Dedifferentiated amniotic fluid mesenchymal stem cell (primary cell): ENCODE measurements at regions not wholly inside any gene's neighbourhood (a gene's known extent, or its start where the extent isn't known, plus 50 kb on each side); places are given as distances from the start of the nearest gene placed in this dataset.
"Not testable (repeated sequence)": the region's sequence is repeated elsewhere in the genome, so short reads cannot be mapped to it uniquely, and the experiment has no call there.

Experiments
- DNase-seq: peaks from one replicate; pipeline ENCODE4 v3.0.0-alpha.2; 2016; ENCODE audit errors: extremely low spot score

DNA sequence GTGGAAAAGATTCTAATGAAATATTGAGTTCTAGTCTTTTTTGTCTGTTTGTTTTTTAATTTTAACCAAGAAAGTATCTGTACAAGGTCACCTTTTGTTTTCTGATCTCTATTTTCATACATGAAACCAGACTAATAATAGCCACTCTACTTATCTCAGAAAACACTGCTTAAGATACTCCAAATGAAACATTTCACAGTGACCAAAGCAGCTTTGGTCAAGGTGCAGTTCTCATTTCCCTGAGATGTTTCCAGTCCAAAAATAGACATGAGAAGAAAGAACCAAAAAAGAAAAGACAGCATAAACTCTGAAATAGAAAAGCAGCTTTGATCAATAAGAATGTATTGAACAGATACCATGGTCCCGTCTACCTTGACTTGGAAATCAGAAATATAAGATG, 782.8 kb downstream of the RAB28 start:
- no peak for DNase-seq

DNA sequence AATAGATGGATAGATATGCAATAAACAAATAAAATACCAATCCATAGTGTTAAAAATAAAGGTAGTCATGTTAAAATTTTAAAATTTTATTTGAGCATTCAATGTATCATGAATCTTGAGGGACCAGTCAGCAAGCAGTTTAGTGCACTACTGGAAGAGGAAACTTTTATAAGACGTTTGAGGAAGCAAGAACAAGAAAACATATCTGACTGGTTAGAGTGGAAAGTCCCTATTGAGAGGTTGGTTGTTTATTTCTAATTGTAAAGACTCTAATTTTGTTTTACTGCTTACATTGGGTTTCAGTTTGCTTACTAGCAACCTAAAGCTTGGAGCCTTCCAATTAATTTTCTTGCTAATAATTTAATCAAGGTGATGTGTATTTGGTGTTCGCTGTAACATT, 786.2 kb downstream of the RAB28 start:
- DNase-seq, result no peak

DNA sequence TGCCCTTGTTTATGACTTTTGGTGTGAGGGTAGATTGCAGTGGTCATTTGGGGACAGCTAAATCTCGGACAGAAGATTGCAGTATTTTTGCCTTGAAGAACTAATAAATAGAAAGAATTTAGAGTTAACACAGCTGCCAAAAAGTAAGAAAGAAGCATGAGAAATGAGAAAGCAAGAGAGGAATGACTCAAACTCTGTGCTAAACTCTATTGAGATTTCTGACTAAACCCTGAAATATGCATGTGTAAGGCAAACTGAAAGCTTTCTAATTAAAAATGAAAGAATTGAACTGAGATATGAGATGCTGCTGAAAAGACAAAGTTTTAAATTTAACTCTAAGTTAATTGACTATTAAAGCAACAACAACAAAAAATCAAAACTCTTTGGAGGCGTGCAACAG, 791.3 kb downstream of the RAB28 start:
- no peak for DNase-seq

DNA sequence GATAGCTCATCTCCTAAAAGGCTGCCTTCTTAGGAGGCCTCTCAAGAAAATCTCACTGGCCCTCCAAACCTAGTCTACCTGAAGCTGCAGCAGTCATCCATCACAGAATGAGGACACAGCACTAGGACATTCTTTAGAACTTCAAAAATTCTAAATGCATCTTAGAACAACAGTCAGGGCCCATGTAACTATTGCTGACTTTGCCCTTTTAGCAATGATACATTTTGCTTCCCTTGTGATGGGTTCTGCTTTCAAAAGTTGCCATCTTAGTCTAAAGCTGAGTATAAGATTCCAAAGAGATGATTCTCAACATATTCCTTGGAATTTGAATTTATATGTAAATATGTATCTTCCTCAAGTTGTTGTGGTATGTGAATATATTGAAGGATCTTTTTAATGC, 793.0 kb downstream of the RAB28 start:
- no peak for DNase-seq

DNA sequence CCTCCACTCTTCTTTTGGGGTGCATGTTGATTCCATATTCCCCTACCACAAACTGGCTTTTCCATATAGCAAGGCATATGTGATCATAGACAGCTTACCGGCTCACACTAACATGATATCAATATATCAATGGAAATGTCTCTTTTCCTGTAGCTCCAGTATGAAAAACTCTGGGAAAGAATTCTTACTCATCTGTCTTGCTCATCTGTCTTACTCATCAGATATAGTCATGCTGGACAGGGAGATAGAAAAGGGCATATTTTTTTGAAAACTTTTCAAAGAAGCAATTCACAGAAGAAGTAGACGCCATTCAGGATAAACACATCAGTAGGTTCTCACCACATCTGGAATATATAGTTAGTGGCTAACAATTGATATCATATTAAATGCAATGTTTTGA, 794.7 kb downstream of the RAB28 start:
- DNase-seq, result no peak

DNA sequence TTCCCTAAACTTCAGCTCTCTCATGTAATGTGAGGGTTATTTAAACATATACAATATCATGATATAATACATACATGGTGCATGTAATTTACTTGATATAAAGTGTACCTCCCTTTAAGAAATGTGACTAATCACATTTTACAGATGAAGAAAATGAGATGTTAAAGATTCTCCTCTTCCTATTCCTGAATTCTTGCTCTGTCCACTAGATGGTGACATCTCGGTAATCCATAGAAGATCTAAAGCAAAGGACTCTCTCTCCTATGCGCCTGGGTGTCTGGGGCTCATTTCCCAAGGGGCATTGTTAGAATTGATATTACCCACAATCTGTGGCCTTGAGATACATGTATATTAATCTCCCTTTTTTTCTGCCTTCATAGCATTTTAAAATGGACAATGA, 804.9 kb downstream of the RAB28 start:
- no peak for DNase-seq

DNA sequence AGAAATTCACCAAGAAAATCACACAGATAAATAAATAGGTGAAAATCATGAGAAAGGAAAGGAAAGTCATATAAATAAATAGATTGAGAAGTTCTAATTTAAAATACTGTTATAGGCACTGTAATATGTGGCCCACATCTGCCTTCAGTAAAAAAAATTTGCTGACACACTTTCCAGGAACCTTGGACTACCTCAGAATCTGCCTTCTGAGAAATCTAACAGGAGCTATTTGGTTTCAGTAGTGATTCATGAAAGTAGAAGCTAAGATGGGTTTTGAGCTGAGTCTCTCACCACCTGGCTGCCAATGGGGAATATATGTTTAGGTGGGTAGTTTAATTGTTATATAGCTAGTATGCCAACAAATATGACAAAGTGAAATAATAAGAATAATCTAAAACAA, 810.0 kb downstream of the RAB28 start:
- DNase-seq, result no peak

DNA sequence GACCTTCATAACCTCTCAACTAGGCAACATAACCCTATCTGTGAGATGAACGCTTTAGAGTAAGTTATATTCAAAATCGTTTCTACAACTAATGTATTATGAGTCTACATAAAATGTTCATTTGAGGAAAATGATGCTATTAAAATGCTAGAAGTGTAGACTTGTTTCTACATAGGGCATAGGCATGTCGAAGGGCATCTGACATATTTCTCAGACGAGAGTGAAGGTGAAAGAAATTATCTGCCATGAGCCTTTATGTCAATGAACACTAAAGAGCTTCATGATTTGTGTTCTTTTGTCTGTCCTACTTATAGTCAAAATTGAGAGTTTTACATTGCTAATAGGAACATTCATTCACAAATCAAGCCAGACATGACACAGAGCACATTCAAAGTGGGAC, 811.8 kb downstream of the RAB28 start:
- no peak for DNase-seq

DNA sequence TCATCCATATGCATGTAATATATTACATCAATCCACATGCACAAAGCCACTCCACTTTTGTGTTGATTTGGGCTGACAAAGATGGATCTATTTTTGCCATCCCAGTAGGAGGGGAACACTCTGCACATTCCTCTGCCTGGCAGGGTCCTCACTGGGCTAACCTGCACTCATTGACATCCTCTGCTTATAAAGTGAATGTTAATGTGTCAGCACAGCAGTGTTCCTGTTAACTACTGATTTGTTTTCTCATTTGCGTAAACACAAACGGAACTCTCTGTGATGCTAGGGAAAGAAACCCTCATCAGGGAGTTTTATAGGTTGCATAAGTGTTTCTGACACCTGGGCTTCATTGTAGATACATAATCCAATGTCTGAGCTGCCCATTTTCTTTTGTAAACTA, 826.0 kb downstream of the RAB28 start:
- no peak for DNase-seq

DNA sequence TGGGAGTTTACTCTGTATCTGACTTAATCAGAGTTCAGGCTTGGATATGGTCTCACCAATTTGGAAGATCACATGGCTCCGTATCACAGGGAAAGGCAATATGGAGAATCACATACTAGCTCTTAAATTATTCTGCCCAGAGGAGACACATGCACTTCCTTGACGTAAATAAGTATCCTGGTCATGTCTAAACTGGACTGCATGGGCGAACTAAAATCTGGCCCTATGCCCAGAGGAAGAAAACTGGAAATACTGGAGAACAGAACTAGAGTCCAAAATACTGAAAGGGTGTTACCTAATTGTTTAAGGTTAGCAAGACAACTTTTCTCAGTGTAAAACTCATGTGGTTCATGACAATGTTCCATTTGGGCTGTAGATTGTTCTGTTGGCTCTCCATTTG, 832.3 kb downstream of the RAB28 start:
- no peak for DNase-seq

DNA sequence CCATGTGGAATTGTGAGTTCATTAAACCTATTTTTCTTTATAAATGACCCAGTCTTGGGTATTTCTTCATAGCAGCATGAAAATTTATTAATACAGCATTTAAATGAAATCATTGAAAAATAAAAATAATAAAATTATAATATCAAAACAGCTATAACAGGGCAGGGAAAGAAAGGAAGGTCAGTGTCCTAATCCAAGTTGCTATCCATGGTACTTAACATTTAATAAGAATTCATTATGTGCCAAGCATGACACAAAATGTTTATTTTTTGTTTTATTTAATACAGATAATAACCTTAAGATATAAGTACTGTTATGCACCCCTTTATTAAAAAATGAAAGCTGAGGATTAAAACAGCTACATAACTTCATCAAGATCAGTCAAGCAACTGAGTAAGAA, 838.4 kb downstream of the RAB28 start:
- DNase-seq, result no peak

DNA sequence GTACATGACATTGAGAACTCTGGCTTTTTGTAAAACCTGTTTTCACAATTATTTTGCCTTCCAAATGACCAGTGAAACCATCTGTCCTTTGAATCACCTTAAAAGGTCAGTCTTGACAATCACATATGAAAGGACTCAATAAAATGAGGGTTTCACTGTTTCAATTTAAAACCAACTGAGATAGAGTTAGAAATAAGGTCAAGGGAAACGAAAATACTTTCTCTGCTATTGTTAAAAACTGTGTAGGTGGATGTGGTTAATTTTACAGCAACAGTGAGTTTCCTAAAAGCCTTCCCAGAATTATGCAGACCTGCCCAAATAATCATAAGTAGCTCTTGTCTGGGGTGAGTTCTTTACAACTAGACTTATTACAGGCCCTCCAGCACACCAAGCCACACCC, 839.9 kb downstream of the RAB28 start:
- no peak for DNase-seq

DNA sequence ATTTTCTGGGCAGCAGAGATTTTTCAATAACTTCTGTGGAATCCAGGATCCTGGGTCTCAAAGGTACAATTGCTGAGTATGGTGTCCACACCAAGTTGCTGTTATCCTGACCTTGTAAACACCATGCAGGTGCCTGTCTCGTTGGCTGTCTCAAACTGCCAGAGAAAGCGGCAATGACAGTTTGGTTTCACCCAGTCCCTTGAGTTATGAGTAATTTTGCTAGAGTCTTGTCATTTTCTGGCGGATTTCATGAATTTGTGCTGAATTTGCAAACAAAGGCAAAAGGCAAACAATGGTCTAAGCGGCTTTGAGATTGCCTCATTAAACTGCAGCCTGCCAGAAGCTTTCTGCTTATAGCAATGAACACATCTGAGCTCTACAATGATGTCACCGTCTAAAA, 847.9 kb downstream of the RAB28 start:
- DNase-seq, result no peak

DNA sequence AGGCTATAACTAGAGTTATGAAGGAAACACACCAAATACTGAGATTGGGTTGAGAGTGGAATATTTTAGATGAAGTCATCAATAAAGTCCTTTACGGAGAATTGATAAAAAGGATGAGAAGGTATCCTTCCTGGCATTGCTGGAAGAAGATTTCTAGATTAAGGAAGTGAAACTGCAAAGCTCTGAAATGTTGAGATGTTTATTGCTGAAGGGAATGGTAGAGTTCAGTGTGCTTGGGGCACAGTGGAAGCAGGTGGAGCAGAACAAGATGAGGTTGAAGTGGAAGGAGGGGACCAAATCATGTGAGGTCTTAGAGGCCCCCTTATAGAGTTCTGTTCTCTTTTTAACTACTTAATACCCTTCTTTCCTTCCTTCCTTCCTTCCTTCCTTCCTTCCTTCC, 848.5 kb downstream of the RAB28 start:
- no peak for DNase-seq

DNA sequence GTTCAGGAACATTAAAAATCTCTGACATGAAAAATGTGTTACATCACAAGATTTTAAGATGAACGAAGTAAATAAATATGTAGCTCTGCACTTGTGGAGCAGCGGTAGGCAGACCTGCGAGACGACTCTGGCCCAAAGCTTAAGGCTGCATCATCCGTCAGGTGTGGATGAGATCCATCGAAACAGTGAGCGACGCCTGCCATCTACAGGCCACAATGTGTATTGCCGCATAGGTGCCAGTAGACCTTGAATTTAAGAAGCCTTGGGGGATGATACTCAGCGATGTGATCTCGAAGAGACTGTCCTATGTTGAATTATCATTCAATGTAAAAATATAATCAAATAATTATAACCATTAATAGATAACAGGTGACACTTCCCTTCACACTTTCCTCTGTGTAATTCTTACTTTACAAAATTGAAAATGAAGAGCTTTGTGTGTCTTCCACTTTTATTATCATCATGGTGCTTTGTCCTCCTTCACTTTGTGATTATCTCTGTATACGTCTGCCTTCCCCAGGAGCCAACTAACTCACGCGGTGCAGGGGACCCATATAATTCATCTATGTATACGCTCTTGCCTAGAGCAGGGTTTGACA, 851.0 kb downstream of the RAB28 start:
- DNase-seq, result peak; percentile 28

DNA sequence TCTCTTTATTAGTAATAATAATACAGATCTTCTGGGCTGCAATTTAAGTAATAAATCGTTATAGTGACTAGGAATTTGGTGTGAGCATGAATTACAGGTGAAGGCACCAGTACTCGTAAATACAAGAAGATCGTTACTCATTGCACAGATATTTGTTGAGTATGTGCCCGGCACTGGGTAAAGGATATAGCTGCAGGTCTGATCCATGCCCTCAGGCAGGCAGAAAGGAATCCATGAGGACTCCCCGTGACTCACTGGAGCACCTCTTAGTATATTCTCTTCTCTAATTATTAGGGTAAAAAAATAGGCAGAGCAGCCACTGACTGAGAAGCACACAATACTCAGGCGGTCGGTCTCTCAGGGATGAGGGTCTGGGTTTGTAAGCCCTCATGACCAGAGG, 868.3 kb downstream of the RAB28 start:
- no peak for DNase-seq

DNA sequence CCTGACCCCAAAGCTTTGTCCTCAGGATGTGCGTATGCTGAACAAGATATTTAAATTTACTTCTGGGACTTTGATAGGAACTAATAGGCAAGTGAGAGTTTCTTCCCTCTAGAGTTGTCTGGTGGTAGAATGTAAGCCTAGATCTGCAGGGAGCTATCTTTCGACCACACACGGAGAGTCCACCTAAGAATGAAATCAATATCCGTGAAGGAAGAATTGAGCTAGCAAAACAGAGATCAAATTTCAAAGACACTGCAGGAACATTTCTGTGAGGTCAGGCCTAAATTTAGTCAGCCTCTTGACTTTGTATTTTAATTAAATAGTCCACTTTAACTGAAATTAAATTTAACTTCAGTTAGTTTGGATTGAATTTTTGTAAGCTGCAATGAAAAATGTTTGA, 871.3 kb downstream of the RAB28 start:
- no peak for DNase-seq

DNA sequence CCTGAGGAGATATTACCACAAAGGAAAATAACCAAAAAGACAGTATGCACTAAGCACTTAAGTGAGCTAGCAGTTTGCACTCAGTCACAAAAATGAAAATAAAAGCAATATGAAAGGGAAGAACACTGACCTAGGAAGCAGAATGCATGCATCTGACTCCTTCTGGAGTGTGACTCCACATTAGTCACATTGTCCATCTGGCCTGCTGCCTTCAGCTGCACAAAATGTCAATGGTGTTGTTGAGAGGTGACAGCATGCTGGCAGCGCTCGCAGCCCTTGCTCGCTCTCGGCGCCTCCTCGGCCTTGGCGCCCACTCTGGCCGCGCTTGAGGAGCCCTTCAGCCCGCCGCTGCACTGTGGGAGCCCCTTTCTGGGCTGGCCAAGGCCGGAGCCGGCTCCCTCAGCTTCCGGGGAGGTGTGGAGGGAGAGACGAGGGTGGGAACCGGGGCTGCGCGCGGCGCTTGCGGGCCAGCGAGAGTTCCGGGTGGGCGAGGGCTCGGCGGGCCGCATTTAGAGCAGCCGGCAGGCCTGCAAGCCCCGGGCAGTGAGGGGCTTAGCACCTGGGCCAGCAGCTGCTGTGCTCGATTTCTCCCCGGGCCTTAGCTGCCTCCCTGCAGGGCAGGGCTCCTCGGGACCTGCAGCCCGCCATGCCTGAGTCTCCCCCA, 874.8 kb downstream of the RAB28 start:
- not testable (repeated sequence) for DNase-seq

DNA sequence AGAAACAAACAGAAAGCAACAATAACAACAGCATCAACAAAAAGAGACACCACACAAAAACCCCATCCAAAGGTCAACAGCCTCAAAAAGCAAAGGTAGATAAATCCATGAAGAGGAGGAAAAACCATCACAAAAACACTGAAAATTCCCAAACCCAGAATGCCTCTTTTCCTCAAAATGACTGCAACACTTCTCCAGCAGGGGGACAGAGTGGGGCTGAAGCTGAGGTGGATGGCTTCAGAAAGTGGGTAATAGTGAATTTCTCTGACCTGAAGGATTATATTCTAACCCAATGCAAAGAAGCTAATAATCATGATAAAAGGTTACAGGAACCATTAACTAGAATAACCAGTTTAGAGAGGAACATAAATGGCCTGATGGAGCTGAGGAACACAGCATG, 888.2 kb downstream of the RAB28 start:
- DNase-seq, result no peak

DNA sequence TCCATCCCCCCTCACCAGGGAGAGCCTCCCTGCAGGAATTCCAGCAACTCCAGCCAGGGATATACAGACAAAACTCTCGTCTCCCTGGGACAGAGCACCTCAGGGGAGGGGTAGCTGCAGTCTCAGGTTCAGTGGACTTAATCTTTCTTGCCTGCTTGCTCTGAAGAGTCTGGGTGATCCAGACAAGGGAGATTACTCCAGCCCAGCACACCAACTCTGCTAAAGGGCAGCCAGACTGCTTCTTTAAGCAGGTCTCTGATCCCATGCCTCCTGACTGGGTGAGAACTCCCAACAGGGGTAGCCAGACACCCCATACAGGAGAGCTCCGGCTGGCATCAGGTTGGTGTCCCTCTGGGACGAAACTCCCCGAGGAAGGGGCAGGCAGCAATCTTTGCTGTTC, 888.7 kb downstream of the RAB28 start:
- no peak for DNase-seq

DNA sequence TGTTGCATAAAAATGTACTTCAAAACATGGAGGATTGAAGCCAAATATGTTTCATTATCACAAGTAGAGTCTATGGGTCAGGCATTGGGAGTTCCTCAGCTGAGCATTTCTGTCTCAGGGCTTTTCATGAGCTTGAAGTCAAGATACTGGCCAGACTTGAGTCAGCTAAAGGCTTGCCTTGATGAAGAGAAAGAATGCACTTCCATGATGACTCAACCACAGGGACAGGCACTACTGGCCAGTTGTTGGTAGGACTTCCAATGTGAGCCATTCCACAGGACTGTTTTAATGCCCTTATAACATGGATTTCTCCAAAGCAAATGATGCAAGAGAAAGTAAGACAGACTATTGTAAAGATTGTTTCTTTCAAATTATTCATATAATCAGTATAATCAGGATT, 895.6 kb downstream of the RAB28 start:
- no peak for DNase-seq

DNA sequence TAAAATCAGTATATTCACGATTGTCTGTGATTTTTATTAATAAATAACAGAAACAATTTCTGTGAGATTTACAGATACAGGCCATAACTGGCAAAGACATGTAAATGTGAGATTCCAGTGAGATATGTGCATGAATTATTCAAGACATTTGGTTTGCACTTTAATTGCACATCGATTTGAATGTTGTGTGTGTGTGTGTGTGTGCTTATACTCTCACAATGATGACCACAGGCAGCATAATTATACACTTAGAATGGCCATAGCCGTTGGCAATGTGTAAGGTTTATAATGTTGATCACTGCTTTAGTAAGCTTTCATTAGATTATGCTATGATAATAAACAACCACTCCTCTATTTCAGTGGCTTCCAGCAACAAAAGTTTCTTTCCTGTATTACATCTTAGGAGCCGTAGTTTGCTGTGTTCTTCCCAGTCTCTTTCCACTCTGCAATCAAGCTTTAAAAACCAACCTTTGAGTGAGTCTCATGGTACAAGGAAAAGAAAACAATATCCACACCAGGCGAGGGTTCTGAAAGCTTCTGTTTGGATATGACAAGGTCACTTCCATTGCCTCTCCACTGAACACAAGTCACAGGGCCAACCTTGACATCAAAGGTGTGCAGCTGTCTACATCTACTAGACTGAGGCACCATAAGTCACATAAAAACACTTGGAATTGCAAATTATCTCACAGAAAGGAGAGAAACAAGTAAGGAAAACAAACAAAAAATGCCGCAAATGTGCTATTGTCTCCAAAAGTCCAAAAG, 897.7 kb downstream of the RAB28 start:
- DNase-seq, result no peak

DNA sequence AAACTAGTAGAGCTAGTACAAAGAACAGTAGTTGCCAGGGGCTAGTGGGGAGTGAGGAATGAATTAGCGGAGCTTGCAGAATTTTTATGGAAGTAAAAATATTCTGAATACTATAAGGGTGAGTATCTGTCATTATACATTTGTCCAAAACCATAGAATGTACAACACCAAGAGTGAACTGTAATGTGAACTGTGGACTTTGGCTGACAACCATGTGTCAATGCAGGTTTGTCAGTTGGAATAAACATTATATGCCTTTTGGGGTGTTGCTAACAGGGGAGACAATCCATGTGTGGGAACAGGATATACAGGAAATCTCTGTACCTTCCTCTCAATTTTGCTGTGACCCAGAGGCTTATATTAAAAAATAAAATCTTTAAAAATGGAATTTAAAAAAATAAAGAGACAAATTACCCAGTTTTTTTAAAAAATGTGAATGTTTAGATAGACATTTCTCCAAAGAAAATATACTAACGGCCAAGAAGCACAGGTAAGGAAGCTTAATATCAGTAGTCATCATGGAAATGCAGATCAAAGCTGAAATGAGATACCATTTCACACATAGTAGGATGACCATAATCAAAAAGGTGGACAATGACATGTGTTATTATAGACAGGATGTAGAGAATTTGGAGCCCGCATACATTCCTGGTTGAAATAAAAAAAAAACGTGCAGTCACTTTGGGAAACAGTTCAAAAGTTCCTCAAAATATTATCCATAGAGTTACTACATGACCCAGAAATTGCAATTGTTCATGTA, 899.8 kb downstream of the RAB28 start:
- no peak for DNase-seq
